LHCN-M2 (cell line): ENCODE measurements at regions not wholly inside any gene's neighbourhood (a gene's known extent, or its start where the extent isn't known, plus 50 kb on each side); places are given as distances from the start of the nearest gene placed in this dataset.
"Not testable (repeated sequence)": the region's sequence is repeated elsewhere in the genome, so short reads cannot be mapped to it uniquely, and the experiment has no call there.

Source experiments
- DNase-seq: peaks from one replicate; pipeline ENCODE4 v3.0.0-alpha.2; 2012; ENCODE audit warnings: low read depth

DNA sequence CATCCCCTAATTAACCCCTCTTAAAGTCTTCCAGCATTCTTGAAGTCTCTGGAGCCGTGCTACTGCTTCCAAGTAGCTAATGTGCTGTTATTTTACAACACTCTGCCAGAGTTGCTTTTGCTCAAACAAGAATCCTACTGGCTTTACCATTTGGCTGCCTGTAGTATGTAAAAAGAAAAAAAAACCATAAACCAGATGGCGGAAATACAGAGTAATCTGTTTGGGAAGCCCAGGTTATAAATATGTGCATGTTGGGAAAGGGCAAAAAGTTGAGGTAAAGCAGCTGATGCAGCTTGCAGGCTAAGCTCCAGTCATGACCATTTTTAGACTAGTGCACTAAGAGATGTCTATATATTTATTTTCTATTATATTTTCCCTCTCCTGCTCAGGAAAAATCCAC lies 313.2 kb upstream of the ETAA1 start:
- no peak for DNase-seq

DNA sequence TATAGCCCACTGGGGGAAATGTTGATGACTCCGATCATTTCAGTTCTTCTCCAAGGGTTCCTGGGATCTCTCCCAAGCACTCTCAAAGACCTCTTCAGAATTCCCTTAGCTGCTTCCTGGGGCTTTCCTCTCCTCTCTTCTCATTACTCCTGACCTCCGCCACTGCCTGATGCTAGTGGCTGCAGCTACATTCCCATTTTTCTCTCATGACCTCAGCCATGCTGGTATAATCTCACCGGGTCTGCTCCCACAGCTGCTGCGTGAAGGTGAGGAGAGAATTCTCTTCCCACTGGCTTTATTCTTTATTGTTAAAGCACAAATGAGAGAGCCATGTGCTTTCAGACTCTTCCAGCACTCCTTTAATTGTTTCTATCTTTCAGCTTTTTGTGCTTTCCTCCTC lies 312.0 kb upstream of the ETAA1 start:
- no peak for DNase-seq

DNA sequence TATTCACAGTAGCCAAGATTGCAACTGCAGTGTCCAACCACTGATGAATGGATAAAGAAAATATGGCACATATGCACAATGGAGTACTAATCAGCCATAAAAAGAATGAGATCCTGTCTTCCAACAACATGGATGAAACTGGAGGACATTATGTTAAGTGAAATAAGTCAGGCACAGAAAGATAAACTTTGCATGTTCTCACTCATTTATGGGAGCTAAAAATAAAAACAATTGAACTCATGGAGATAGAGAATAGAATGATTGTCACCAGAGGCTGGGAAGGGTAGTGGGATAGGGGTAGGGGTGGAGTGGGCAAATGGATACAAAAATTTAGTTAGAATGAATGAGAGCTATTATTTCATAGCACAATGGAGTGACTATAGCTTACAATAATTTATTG lies 305.5 kb upstream of the ETAA1 start:
- no peak for DNase-seq

DNA sequence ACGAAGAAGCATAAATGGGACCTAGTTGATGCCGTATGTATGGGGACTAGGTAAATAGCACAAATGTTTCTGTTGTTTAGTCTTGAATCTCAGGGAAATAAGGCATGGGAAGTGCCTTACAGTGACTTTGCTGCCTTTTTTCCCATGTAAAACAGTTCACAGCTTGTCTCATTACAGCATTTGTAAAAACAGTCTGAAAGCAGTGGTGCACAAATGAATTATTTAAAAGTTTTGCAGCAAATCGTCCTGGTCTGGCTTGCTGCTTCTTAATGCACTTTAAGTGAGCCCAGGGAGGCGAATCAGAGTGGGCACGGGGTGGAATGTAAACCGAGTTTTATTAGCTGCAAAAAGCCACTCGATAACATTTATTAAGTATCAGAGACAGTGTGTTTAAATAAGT lies 302.0 kb upstream of the ETAA1 start:
- DNase-seq, result no peak

DNA sequence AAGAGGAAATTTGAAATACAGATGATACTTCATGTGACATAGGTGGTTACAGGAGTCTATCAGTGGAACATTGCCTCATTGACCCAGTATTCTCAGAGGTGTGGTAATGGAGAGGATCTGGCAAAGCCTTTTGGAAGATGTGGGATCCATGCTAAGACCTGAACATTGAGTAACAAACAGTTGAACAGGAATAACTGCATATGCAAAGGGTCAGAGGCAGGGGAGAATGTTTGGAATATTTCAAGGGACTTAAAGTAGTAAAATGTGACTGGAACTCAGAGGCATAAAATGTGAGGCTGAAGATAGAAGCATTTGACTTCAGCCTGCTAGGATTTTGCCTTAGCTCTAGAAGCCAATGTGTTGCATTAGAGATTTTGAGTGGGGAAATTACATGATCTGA lies 300.2 kb upstream of the ETAA1 start:
- no peak for DNase-seq

DNA sequence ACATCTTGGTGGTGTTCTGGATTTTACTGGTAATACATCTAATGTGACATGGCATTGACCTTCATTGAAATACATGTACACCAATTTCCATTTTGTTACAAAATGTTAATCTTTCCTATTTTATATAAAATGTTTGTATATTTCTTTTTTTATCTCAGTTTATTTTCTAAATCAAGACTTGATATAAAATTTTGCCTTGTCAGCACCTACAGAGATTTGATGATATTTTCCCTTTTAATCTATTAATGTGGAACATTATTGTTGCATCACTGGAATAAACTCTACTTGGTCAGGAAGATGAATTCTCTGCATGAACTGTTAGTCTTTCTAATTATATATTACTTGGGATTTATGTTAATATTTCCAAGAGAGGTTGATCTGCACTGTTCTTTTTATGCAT lies 294.0 kb upstream of the ETAA1 start:
- no peak for DNase-seq

DNA sequence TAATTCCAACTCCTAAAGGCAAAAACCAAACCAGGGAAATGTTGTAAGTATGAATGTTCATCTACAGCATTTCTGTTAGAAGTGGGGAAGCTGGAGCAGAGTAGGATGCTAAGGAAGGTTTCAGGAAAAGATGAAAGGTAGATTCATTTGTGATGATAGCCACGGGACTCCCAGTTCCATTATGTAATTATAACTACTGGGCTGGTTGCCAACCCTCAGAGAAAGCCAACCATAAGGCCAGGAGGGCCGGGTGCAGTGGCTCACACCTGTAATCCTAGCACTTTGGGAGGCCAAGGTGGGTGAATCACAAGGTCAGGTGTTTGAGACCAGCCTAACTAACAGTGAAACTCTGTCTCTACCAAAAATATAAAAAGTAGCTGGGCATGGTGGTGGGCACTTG lies 288.9 kb upstream of the ETAA1 start:
- DNase-seq, result no peak

DNA sequence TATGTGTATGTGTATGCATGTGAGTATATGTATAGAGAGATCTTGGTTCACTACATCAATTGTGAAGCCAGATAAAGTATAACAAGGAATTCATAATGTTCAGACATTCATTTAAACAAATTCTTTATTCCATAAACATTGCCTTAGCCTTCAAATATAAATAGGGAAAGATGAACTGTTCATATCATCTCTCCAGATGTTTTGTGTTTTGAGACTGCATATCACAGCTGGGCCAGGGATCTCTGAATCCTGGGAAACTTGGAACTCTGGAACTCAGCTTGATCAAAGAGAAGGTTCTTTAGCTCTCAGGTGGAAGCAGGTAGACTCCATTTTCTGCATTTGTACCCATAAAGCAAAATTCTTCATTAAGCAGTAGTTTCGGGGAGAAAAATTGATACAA lies 272.6 kb upstream of the ETAA1 start:
- DNase-seq, result no peak

DNA sequence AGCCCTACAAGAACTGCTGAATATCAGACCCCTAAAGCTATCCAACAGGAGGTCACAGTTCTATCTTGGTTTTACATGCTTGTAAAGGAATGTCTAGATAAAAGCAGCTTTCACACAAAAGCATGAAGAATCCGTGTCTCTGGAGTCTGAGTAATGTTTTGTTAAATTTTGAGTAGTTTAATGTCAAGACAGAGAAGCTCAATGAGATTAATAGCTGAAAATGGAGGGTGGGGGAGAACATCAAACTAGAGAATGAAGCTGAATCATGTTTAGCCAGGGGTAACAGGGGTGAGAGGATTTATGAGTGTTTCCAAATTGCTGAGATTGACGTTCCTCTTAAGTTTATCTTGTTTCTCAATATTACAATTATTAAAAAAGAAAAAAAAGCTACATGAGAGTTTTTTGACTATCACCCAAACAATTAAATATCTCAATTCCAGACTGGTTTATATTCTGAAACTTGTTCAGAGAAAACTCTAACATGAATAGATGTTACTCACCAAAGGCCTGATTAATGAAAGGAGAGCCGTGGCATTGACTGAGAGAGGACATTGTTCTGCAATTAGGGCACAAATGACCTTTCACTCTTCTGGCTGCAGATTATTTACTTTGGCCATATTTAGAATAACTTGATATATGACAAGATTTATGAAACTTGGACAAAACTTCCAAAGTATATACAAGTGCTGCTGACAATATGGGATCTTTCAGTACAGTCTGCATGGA lies 266.4 kb upstream of the ETAA1 start:
- DNase-seq, result no peak

DNA sequence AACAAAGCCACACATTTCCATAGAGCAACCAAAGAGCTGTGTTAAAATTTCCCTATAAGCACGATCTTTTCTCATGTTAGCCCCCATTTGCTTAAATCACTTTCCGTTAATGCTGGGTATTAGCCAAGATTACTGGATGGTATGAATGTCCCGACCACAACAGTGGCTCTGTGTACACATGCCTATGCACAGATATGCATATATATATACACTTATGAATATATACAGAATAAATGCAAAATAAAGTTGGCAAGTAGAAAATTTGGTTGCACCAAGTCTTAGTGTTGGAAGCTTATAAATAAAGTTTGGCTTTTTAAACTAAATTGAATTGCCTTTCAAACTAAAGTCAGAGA lies 265.9 kb upstream of the ETAA1 start:
- DNase-seq, result no peak

DNA sequence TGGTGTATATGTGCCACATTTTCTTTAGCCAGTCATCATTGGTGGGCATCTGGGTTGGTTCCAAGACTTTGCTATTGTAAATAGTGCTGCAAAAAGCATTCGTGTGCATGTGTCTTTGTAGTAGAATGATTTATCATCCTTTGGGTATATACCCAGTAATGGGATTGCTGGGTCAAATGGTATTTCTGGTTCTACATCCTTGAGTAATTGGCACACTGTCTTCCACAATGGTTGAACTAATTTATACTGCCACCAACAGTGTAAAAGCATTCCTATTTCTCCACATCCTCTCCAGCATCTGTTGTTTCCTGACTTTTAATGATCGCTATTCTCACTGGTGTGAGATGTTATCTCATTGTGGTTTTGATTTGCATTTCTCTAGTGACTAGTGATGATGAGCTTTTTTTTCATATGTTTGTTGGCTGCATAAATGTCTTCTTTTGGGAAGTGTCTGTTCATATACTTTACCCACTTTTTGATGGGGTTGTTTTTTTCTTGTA lies 264.6 kb upstream of the ETAA1 start:
- DNase-seq, result not testable (repeated sequence)

DNA sequence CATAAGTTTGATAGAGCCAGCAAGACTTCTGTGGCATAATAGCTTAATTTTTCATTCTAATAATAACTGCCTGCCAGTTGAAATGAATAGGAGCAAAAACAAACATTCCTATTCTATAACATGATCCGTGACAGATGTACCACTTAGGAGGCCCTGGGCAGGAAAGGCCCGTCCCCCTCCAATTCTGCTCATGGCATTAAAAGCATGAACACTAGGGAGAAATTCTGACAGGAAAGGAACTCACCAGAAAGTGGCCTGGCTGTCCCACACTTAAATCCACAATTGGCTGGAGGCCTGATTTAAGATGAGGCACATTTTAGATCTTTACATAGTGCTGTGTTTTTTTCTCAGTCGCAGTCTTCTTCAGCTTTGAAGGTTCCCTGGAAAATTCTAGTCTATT lies 261.9 kb upstream of the ETAA1 start:
- DNase-seq, result no peak

DNA sequence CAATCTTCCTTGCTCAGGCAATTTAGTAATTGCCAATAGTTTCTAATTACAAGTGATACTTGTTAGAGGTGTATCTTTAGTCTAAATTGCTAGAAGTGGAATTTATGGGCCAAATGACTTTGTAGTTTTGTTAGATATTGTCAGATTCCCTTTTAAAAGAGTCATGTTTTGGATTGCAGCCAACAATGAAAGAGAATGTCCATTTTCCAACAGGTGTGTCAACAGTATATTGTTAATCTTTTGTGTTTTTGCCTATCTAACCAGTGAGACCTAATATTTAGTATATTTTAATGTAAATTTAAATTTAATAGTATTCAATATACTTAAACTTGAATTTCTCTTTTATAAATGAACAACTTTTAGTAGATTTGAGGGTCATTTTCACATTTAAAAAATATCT lies 259.4 kb upstream of the ETAA1 start:
- DNase-seq, result peak; percentile 49

DNA sequence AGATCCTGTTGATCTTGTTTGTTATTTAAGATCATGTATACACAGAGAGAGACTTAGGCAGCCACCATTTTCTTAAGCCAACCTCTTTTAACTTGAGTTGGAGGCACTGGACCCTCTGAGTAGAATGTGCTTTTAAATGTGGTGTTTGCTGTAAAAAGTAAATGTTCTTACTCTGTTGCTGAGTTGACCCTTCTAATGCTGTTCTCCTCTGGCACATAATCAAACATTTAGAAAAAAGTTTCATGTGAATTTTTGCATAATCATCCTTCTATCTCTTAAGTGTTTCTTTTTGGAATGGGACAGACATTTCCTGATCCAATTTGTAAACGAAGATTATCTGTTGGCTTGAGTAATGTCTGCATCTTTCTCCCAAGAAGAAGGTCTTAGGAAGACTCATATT lies 255.1 kb upstream of the ETAA1 start:
- no peak for DNase-seq

DNA sequence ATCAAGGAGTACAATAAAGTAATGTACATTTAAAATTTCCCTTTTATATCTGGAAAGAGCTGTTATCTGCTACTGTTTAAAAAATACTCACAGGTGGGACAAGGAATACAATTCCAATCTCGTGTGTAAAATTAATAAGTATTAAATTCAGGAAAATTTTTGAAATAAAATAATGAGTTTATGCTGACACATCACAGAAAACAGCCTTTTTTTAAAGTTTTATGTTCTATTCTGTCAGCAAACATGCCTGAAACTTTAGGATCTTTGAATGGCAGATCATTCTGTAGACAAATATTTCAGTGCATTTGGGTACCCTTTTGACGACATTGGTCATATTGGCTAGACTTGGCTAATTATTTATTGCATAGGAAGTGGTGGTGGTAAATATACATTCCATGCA lies 254.4 kb upstream of the ETAA1 start:
- DNase-seq, result no peak

DNA sequence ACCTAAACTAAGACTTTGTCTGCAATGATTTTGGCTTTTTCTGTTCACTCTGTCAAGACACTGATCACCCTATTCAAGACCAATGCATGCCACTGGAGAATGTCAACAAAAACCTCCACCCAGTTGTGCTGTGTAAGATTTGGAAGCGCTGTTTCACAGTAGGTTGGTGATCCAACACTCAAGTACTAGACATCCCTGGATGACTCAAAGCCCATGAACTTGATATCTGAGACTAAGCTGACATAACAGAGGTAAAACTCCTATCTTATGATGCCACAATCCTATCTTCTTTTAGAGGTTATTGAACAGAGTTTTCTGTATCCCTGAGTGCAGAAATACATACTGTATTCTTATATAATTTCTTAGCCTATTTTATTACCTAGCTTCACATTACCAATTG lies 251.3 kb upstream of the ETAA1 start:
- no peak for DNase-seq

DNA sequence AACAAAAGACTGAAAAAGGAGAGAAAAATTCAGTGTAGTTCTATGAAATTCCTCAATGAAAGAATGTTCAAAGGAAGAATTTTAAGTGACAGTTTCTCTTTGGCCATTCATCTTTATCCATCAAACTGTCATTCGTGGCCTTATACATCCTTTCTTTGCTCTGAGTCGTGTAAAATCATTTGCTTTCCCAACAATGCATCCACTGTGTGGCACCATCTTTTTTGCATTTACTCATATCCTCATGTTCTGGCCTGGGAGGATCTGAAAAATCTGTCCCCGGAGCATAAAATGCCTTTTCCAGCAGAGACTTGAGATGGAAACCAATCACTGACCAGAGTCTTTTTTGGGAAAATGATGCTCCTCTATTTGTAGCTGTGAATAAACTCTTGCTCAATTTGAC lies 240.3 kb upstream of the ETAA1 start:
- DNase-seq, result no peak

DNA sequence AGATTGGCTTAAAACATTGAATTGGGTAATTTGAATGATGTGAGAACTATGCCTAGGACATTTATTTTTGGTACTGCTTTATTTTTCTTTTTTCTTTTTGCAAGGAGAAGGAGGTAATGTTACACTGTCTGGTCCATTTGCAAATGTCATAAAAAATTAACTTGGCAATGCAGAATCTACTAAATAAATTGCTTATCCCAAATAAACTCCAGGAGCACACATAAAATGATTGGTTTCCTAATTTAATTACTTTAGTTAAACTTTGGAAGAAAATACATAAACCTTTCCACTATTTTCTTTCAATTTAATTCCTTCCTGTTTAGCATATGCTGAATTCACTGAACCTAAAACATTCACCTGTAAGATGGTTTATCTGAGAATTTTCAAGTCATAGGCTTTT lies 238.4 kb upstream of the ETAA1 start:
- DNase-seq, result no peak

DNA sequence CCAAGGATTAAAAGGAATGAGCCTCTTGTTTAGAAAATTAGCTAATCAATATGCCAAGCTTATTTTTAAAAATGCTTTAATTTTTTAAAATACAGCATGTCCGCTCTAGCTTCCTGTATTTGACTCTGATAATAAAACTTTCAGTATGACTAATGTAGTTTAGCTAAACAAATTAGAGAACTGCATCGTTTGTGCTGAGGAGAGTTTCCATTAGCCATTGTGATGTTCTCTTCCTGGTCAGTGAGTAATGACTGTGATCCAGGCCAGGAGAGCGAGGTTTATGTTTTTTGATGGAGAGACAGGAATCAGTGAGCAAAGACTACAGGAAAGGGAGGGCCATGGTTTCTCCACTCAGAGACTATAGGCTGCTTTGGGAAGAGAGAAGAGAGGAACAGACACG lies 237.2 kb upstream of the ETAA1 start:
- DNase-seq, result no peak

DNA sequence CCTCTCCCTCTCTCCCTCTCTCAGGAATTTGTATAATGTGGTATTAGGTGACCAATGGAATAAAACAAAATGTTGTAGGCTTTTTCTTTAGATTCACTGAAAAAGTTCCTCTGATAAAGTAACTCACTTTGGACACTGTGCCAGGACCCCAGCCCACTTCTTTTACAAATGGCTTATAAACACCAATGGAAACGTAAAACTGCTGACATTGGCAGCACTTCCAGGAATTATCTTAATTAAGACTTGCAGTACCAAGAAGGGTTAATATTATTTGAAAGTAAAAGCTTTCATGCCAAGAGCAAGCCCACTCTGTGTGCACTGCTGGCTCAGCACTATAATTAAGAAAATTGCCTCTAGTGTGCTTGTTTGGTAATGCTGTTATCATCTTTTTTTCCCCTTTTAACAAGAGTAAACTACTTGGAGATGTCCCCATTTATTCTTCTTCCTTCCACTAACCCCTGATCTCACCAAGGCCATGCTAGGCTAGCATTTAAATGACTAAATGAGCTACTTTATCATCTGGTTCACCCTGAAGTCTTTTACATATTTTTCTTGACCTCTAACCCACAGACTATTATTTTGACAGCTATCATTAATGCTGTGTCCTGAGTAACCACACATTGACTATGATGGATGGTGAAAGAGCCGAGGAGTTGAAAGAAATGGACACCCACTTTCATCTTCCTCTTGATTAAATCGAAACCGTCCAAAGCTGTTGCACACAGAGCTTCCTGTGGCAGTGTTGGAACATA lies 232.2 kb upstream of the ETAA1 start:
- peak; percentile 0 for DNase-seq

DNA sequence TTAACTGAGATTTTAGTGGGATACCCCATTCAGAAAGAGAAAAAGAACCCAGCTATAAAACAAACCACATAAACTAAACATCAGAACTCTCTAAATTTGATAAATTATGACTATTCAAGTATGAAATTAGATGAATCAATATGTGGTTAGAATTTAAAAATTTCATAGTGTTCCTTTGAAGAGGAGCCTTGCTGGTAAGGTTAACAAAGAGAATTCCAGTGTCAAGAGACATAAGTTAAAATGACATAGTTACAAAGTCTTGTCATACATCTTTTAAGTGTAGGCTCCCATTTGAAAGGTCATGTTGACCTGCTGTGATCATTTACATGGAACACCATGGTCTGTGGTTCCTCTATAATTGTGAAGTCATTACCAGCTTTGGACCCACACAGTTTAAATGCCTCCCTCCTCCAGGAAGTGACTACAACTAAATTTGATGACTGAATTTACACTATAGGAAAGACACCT lies 231.6 kb upstream of the ETAA1 start:
- no peak for DNase-seq

DNA sequence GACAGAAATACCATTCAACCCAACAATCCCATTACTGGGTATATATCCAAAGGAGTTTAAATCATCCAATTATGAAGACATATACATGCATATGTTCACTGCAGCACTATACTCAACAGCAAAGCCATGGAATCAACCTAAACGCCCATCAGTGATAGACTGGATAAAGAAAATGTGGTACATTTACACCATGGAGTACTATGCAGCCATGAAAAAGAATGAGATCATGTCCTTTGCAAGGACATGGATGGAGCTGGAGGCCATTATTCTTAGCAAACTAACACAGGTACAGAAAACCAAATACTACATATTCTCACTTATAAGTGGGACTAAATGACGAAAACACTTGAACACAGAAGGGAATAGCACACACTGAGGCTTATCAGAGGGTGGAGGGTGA lies 230.6 kb upstream of the ETAA1 start:
- not testable (repeated sequence) for DNase-seq

DNA sequence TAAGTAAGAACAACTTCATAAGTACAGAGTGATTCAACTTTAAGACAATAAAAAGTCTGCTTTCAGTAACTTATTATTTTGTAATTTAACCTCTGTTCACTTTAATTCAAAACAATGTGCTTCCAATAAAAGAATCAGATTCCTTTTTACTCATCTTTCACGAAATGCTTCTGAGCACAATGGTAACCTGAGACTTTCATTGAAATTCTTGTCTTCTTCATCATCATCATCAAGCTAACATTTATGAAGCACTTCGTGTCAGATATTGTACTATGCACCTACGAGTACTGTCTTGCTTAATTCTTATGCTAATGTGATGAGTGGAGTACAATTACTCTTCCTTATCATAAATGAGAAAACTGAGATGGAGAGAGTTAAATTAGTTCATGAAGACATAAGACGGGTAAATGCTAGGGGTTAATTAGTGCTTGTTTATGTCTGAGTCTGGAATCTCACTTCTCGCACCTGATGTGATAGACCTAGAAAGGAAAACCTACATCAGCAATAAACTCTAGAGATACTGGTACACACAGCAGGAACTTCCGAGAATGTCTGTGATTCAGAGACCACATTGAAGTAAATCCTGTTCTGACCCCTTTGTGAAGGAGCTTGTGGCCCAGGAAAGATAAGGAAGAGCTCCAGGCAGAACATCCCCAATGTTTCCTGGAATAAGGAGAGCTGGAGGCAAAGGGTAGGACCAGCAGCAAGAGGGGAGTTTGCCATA lies 227.6 kb upstream of the ETAA1 start:
- DNase-seq, result peak; percentile 61
